Effector CD8-positive, alpha-beta T cell (primary cell): ENCODE measurements at regions not wholly inside any gene's neighbourhood (a gene's known extent, or its start where the extent isn't known, plus 50 kb on each side); places are given as distances from the start of the nearest gene placed in this dataset.
"Not testable (repeated sequence)": the region's sequence is repeated elsewhere in the genome, so short reads cannot be mapped to it uniquely, and the experiment has no call there.

ENCODE experiments used
- DNase-seq: peaks from one replicate; lab custom pipeline; 2025; lab: John Stamatoyannopoulos, UW

DNA sequence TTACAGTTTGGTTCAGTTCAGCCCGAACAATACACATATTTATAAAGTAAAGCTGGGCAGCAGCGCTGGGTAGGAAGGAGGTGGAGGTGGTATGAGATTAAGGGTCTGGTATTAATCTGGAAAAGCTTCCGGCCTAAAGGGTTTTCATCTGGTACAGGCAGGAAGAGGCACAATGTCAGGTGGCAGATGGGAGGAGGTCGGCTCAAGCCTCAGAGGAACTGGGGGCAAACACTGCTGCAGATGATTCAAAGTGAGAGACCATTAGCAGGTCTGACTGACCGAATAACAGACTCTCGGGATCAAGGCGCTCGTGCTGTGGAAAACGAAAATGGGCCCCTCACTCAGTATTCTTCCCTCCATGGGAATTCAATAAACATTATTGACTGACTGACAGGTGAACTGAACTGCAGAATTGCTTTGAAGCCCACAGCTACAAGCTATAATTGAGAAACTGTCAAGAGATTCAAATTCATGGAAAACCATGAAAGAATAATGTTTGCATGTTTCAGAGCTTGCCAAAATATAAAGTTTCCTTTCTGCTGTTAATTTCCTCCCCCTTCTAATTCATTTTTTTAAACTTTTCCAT is 75.3 kb downstream of the TMEM167A start:
- no peak for DNase-seq

DNA sequence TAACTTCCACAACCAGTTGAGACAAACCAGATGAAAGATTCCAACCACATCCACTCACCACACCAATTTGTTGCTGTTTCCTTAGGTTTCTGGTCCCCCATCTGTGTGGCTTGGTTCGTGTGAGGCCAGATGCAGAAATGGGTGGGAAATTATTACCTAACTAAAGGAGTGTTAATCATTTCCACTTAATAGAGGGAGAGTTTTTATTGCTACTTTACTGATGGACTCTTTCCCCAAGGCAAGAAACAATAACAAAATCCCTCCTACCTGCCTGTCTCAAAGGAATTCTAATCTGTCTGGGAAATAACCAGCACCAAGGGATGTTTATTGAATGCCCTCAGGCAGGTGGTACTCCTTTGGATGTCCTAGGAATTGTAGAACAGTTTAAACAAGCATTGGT is 76.3 kb downstream of the TMEM167A start:
- no peak for DNase-seq

DNA sequence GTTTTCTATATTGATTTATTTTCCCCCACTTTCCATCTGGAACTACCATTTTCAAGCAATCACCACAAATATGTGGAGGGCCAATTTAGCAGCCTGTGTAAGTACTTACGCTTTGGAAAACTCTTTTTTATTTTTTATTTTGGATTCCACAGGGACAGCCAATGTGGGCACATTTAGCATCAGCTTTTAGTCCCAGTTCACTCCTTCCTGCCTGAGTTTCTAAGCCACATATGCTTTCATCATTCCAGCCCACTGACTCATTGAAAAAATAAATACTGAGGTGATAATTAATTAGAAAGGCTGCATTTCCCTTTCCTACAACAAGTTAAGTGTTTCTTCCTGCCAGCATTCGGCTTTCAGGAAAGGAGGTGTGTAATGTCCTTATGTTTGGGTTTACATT is 76.8 kb downstream of the TMEM167A start:
- DNase-seq: no peak

DNA sequence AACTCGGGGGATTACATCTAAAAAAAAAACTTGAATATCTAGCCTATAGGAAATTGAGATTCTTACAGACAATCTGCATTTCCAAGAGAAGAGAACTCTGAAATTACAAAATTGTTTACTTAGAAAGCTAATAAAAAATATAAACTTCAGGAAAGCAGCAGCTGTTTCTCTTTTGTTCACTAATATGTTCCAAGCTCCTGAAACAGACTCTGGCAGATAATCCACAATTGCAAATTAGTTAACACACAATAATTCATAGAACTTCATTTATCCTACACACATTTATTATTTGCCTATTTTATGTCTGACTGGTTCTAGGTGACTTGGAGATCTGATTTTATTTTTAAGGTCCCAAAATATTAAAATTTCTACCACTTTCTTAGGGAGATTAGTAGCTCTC is 83.8 kb downstream of the TMEM167A start:
- no peak for DNase-seq

DNA sequence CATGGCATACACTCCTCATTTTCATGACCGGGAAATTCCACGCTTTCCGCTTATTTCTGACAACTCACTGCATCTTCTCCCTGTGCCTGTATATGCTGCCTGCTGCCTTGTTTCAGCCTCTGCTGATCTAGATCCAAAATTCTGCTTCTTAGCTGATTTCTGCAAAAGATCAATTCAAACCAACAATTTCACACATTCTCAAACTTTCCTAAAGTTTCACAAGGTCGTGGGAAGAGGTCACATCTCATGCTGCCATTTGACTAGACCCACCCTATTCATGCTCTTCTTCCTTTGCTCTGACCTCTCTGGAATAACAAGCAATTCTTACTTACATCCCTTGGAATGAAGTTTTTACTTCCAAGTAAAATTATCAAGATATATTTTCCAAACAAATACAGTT is 84.5 kb downstream of the TMEM167A start:
- DNase-seq: no peak

DNA sequence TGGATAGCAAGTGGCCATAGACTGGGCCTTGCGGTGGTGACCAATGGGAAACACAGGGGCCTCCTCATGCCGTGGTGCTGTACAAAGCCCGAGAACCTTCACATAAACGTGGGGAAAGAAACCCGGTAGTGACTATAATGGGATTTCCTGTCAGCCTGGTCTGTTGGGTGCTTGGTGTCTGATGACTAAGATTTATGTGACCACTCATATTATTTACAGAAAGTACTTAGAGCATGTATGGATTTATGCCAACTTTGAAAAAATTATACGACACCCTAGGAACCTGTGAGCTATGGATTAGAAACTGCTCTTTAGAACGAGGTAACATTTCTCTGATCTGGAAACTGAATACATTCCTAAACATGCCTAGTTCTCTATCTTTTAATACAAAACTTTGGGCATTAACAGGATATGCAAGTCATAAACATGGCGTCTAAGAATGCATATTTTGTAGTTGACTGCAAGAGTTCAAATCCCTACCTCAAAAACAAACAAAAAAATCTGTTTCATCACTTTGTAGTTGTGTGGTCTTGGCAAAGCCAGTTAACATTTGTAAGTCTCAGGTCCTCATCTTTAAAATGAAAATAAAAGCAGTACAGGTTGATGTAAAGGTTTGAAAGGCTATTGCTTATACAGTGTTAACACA is 85.4 kb downstream of the TMEM167A start:
- DNase-seq: no peak

DNA sequence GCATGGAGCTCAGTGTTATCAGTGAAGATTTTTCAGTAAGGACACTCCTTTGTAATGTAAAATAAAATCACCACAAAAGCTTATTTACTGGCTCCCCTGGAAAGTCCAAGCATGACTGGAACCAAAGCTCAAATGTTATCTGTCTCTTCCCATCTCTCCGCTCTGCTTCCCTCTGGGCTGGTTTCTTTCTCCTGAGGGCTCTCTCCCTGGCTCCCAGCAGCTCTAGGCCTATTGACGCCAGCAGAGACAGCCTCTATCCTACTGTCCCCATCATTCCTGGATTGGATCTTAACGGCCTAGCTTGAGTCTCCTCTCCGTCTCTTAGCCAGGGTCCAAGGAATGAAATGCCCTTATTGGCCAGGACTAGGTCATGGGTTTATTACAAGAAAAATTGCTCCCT is 86.1 kb downstream of the TMEM167A start:
- no peak for DNase-seq

DNA sequence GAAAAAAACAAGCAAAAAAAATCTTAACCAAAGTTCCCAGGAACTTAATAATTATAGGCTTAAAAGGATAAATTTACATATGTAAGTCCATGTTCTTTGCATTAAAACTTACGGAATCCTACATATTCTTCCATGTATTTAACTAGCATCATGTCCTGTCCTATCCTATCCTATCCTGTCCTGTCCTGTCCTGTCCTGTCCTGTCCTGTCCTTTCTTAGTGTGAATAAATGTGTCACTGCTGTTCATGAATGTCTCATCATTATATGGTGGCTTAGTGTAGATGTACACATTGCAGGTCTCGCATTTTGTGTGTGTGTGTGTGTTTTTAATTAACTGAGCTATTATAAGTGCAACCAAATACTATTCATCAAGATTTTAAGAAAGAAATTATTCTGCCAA is 90.0 kb downstream of the TMEM167A start:
- DNase-seq: no peak

DNA sequence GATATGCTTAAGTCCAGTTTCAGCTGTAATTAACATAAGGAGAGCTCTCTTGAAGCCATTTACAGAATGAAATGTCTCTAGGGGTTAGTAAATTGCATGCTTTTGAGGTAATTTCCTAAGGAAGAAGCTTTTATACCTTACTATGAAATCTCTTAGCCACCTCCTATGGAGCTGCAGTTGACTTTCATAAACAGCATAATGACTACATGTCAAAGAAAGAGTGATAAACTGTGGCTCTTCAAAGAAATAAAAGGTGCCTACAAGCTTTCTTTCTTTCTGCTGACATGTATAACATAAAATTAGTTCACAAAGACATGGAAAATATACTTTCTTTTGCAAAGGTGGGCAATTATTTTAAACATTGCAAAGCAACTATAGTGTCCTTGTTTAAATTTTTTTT is 90.8 kb downstream of the TMEM167A start:
- DNase-seq: no peak

DNA sequence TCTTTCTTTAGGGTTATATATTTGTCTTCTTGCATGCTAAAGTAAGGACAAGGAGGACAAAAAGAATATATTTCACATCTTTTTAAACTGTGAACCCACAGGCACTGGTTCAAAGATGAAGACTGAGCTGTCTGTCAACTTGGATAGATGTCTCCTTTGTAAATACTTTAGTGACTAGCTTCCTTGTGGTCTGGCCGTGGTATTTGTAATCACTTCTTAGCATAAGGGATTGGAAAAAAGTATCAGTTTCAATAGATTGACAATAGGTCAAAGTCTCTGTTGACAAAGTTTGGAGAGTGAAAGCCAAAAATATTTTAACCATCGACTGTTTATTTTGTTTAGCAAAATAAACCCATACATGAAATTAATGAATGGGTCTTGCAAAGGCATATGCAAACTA is 91.4 kb downstream of the TMEM167A start:
- DNase-seq: no peak

DNA sequence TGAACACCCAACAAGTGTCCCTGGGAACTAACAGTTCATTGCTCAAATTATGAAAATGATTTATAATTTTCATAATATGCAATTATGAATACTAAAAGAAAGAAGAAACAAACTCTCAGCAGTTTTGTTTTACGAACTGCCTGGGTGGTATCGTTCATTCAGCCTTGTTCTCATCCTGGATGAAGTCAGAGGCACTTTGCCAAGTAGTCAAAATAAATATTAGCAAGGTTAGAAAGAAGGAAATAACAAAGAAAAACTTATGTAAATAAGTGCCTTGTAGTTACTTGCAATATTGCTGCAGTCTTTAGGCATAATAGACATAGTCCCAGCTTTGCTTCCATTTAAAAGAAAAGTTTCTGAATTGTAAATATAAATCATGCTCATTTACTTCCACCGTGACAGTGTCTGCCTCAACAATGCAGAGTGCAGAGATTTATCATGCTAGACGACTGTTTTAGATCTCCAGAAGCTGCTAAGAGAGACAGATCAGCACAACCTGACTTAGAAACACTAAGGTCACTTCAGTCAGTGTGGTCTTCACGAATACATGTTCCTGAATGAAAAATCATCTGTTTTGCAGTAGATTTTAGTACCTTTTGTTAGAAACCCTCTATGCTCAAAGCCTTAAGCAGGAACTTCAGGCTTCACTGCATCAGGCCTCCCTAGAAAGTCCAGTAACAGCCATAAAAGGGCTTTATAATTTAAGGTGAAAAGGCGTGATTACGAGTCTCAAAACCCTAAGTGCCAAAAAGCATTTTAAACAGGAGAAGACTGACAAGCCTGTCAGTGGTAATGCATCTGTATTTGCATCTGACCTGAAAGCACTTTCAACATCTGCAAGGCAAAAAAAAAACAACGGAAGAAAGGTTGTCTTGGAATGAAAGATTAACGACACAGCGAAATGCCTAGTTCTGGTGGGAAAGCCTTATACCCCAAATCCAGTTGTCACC is 92.1 kb downstream of the TMEM167A start:
- DNase-seq: no peak

DNA sequence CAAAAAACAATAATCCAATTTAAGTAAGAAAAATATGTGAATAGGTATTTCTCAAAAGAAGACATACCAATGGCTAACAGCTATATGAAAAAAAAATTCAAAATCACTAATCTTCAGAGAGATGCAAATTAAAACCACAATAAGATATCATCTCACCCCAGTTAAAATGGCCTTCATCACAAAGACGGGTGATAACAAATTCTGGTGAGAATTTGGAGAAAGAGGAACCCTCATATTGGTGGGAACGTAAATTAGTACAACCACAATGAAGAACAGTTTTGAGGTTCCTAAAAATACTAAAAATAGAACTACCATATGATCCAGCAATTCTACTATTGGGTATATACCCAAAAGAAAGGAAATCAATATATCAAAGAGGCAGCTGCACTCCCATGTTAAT is 94.3 kb downstream of the TMEM167A start:
- DNase-seq: no peak

DNA sequence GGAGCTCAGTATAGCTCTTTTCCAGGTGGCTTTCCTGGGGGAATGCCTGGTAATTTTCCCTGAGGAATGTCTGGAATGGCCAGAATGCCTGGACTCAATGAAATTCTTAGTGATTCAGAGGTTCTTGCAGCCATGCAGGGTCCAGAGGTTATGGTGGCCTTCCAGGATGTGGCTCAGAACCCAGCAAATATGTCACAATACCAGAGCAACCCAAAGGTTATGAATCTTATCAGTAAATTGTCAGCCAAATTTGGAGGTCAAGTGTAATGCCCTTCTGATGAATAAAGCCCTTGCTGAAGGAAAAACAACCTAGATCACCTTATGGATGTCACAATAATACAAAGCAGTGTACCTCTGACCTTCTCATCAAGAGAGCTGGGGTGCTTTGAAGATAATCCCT is 100.3 kb downstream of the TMEM167A start:
- DNase-seq: not testable (repeated sequence)

DNA sequence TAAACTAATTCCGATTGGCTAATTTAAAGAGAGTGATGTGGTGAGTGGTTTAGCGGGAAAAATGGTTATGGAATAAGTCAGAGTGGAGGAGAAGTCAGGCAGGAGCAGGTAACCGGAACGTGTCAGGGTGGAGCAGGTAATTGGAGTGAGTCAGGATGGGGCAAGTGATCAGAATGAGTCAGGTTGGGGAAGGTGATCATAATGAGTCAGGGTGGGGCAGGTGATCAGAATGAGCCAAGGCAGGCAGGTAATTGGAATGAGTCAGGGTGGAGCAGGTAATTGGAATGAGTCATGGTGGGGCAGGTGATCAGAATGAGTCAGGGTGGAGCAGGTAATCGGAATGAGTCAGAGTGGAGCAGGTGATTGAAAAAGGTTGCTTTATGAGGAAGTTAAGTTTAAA is 101.4 kb downstream of the TMEM167A start:
- DNase-seq: no peak

DNA sequence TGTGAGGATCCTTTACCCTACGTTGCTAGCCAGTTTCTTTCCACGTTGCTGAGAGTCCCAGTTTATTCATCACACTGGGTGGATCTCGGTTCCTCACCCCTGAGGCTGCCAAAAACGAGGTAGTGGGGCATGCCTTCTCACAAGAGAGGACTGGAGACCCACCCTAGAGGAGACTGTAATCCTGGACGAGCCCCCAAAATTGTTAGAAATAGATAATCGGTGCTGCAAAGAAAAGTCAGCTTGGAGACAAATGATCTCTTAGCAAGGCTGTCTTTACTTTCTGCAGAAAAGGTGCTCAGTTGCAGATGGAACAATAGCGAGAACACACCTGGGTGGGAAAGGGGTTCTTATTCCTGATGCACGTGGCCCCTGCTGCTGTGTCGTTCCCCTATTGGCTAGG is 101.8 kb downstream of the TMEM167A start:
- DNase-seq: no peak

DNA sequence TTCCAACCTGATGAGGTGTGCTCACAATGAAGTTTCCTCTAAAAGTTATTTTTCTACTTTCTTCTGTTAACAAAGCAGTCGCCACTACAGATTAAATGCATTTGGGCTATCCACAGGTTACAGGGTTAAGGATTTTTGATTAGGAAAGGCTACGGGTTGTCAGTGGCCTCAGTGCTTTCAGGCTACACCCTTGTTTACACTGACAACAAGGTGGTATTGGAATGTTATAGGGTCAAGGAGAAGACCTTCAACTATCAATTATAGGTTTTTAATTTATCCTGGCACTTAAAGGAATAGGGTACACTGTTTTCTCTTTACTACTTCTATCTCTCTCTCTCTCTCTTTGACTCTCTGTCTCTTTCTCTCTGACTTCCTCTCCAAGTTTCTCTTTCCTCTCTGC is 102.8 kb downstream of the TMEM167A start:
- not testable (repeated sequence) for DNase-seq

DNA sequence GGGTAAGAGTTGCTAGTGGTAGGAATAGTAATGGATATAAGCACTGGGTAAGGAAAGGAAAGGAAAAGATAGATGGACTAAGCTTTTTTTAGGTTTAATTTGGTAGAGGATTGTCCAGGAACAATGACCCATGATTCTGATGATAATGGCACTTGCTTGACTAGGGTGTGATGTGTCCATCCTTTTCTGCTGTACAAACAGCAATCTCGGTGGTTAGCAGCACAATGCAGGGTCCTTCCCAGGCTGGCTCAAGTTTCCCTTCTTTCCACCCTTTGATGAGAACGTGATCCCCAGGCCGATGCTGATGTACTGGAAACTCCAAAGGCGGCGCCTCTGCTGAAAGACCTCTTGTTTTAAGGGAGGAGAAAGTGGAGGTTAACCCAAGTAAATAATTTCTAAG is 105.3 kb downstream of the TMEM167A start:
- DNase-seq: no peak

DNA sequence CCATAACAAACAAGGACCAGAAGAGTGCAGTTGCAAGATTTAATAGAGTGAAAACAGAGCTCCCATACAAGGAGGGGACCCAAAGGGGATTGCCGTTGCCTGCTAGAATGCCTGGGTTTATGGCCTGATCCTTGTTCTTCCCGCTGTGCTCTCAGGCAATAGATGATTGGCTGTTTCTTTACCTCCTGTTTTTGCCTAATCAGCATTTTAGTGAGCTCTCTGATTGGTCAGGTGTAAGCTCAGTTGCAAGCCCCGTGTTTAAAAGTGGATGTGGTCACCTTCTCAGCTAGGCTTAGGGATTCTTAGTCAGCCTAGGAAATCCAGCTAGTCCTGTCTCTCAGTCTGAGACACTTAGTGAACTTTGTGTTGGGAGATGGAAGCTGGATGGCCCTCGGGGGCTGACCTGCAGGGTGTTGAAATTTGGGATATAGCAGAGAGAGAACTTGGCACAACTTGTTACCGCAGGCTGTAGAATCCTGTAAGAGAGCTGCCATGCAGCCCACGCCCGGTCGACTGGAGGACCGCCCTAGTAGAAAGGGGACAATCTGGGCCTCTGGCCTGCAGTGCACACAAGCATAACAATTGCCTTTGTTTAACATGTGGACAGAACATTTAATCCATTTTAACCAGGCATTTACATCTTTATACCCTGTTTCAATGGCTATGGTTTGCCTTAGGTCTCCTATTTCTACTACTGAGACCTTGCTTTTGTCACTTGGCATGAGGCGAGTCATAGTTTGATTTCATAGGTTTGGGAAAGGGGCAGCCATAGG is 106.0 kb downstream of the TMEM167A start:
- DNase-seq: not testable (repeated sequence)

DNA sequence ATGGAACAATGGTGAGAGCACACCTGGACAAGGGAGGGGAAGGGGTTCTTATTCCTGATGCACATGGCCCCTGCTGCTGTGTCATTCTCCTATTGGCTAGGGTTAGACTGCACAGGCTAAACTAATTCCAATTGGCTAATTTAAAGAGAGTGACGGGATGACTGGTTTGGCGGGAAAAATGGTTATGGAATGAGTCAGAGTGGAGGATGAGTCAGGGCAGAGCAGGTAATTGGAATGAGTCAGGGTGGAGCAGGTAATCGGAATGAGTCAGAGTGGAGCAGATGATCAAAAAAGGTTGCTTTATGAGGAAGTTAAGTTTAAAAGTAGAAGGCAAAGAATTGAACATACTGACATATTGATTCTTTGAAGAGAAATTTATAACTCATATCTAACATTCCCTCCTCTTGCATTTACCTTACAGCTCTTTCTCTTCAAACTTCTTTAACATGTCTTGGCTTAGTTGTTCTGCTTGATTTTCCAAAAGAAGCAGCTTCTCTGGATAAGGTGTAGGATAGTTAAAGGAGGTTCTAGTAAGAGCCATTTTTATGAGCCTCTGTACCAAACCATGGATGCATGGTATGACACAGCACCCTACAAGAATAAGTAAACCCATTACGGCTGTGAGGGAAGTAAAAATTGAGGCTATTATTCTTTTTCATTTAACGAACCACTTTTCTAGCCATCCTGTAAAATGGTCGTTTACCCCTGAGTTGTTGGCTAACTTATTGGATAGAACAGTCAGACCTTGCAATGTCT is 107.8 kb downstream of the TMEM167A start:
- not testable (repeated sequence) for DNase-seq

DNA sequence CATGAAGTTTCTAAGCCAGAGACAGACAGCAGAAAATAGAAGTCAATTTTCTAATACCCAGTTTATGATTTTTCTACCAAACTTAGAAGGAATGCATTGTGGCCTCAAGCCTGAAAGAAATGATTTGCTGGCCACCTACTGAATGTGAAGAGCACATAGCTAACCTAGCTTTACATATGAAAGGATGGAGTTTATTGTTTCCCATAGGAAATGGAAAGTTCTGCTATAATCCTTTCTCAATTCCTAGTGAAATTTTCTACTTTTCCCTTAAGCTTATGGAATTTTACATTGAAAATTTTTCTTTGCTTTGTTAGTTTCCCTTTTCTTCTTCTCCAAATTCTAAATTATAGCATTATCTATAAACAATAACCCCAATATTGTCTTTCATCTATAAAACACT is 110.1 kb downstream of the TMEM167A start:
- no peak for DNase-seq

DNA sequence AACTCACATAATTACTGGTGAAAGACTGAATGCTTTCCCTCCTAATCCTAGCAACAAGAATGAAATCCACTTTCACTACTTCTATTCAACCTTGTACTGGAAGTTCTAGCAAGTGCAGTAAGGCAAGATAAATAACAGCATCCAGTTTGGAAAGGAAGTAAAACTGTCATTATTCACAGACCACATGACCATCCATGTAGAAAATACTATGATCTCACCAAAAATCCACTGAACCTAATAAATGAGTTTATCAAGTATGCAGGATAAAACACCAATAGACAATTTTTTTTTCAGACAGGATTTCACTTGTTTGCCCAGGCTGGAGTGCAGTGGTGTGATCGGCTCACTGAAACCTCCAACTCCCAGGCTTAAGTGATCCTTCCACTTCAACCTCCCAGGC is 117.7 kb downstream of the TMEM167A start:
- DNase-seq: no peak

DNA sequence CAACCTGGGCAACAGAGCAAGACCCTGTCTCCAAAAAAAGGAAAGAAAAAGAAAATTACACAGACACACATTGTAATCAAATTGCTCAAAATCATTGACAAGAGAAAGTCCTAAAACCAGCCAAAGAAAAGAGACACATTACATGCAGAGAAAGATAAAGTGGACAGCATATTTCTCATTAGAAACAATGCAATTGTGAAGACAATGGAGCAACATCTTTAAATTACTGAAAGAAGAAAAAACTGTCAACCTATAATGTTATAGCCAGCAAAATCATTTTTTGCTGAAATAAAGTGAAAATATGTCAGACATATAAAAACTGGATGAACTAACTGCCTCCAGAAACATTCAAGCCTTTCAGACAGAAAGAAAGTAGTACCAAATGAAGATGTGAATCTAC is 120.6 kb downstream of the TMEM167A start:
- no peak for DNase-seq
